HT1080 (cell line): ENCODE measurements at regions not wholly inside any gene's neighbourhood (a gene's known extent, or its start where the extent isn't known, plus 50 kb on each side); places are given as distances from the start of the nearest gene placed in this dataset.
"Not testable (repeated sequence)": the region's sequence is repeated elsewhere in the genome, so short reads cannot be mapped to it uniquely, and the experiment has no call there.

ENCODE experiments used
- DNase-seq: peaks from one replicate; pipeline ENCODE4 v3.0.0-alpha.2; 2015; ENCODE audit warnings: low read depth

DNA sequence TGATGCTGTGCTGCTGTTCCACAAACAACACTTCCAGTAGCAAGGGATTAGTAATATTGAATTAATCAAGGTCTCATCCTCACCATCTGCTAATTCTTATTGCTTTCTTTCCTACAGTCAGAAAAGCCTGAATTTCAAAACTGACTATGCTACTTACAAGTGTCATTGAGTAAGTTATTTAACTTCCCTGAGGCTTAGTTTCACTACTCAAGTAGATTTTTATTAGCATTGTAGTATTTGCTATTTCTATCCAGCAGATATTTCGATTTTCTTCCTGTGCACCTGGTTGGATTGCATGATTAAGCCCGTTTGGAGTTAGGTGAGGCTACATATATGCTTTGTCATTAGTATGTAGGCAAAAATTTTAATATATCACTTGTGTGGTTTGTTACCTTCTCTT, 591.5 kb downstream of the TRHDE start:
- no peak for DNase-seq

DNA sequence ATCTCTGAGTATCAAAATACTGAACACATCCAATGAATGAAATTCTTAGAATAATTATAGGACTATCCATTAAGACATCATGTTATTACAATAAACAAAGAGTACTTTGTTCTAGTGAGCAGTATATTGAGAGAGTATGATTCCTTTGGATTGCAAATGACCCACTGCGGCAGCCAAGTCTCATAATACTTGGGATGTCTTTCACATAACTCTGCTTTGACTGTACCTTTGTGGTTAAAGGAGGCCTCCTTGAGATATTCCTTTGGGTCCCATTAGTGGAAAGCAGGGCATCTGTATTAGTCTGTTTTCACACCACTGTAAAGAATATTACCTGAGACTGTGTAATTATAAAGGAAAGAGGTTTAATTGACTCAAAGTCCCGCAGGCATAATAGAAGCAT, 593.8 kb downstream of the TRHDE start:
- DNase-seq, result peak; percentile 54

GRCh38 chr12:72869024-72869423, 596.9 kb downstream of the TRHDE start:
- DNase-seq, result no peak

- no peak for DNase-seq
Observed at GRCh38 chr12:72872238-72872887, 600.2 kb downstream of the TRHDE start.

GRCh38 chr12:72872996-72873395, 600.8 kb downstream of the TRHDE start:
- no peak for DNase-seq

GRCh38 chr12:72876092-72876491, 603.9 kb downstream of the TRHDE start:
- no peak for DNase-seq

DNA sequence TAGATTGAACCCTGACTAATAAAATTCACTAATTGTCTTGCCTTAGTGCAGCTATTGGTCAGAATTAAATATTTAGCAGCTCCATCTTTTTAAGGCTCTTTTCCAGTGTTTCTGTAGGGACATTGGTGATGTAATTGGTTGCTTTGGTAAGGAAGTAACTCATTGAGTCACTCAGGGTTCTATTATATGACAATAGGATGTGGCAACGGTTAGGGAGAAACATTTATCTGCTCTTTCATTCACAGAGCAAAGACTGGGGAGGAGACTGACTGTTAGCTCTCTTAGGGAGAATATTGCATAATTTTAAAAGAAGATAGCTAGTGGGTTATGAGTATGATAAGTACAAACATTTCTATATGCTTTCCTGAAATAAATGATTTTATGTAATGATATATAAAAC, 616.5 kb downstream of the TRHDE start:
- peak; percentile 28 for DNase-seq

DNA sequence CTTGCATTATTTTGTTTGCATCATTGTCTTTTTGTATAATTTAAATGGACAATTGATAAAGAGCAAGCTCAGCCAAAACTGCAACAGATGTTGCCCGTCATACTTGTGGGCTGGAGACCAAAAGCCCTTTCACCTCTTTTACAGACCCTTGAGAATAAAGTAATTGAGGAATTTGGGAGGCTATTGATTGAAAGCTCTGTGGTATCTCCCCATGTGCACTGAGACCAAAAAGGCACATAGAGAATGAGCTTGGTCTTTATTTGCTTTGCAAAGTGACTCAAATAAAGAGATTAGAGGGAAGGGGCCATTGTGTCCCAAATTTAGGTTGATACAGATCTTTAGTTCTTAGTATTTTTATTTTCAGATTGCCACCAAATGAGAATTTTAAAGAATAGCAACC, 617.6 kb downstream of the TRHDE start:
- DNase-seq, result no peak

DNA sequence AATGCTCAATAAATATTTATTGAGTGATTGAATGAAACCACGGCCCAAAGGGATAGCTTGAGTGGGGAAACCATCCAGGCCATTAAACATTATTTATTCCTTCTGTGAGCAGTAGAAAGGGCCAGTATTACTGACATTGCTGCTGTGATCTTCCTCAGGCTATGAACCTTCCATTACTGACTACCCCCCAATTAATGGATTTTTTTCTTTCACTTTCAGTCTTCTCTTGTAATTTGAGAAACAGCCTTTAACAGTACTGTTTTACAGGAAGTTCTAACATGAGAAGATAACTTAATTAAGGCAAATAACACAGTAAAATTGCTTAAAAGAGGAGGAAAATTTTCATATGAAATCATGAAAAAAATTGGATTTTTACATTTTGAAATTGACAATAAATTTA, 629.5 kb downstream of the TRHDE start:
- DNase-seq, result peak; percentile 6

- DNase-seq, result no peak
Observed at GRCh38 chr12:72925716-72926115, 653.5 kb downstream of the TRHDE start.

- DNase-seq, result not testable (repeated sequence)
Observed at GRCh38 chr12:72931838-72932237, 659.7 kb downstream of the TRHDE start.

GRCh38 chr12:72937486-72937885, 665.3 kb downstream of the TRHDE start:
- no peak for DNase-seq

DNA sequence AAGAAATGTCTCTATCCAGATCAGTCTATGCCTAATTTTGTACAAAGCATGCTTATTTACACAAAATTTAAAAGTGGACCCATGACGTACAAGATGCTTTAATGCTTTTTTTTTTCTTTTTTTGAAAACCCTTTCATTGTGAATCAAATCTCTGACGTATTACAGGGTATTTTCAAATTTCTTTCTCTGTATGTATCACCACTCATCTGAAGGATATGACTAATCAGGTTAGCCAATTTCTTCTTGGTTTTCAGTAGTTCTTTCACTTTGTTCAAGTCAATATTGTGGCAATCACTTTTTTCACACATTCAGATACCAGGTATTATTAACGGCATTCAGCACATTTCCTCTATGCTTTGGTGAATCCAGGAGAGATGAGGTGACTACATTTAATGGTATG, 685.3 kb downstream of the TRHDE start:
- DNase-seq, result peak; percentile 76

DNA sequence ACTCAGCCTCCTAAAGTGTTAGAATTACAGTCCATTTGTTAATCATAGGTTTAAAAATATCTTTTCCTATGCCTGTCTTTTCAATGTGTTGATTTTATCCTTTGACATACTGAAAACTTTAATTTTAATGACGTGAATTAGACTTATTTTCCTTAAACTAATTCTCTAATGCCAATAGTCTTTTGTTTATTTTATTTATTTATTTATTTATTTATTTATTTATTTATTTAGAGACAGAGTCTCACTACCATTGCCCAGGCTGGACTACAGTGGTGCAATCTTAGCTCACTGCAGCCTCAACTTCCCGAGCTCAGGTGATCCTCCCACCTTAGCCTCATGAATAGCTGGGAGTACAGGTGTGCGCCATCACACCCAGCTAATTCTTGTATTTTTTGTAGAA, 694.5 kb downstream of the TRHDE start:
- DNase-seq, result no peak

DNA sequence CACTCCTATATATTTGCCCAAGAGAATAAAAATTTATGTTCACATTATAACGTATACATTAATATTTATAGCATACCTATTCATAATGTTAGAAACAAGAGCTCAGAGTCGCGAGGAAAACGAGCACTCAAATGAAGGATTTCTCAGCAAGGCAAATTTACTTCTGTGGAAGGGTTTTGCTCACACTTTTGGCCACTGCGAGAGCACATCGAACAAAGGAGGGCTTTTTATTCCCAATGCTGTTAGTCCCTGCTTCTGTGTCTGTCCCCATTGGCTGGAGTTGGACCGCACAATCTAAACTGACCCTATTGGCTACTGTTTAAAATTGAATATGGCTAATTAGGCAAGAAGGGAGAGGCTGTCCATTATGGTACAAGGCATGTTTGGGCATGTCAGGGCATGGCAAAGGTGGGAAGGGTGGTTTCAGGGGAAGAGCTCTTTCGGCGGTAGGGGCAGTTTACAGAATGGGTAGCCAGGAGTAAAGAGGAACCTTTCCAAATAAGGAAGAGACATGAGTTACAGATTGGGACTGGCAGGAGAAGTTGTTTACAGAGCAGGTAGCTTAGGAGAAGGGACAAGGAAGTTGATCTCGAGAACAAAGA, 702.9 kb downstream of the TRHDE start:
- DNase-seq, result no peak

DNA sequence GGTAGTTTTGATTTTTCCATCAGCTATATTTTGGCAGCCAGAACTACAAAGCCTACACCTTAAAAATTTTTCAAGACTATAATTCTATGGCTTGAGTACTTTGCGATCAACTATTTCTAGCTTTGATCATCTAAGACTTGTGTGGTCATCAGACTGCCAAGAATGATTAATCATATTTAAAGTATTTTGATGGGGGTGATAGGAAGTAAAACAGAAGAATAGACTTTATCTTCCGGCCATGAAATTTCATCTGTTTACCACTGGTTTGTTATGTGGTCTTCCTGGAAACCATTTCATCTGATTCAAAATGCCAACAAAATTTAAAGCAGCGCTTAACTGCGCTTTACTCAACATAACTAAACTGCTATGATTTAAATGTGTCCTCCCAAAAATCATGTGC, 706.8 kb downstream of the TRHDE start:
- no peak for DNase-seq

DNA sequence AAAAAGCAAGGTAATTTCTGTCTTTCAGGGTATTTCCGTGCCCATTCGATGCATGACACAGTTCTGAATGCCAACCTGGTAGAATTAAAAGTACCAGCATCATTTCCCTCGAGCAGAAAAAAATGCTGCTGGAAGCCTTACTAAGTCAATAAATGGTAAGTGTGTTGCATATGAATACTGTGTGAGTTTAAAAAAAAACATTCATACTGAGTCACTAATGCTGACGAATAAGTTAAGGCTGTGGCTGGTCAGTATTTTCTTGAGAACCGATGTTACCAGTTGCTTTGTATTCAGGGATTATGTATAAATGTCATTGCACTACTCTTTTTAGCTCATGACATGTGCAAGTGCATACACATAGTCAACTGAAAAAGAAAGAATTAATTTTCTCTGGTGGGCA, 710.2 kb downstream of the TRHDE start:
- peak; percentile 62 for DNase-seq

- no peak for DNase-seq
Observed at GRCh38 chr12:72986963-72987362, 714.8 kb downstream of the TRHDE start.

DNA sequence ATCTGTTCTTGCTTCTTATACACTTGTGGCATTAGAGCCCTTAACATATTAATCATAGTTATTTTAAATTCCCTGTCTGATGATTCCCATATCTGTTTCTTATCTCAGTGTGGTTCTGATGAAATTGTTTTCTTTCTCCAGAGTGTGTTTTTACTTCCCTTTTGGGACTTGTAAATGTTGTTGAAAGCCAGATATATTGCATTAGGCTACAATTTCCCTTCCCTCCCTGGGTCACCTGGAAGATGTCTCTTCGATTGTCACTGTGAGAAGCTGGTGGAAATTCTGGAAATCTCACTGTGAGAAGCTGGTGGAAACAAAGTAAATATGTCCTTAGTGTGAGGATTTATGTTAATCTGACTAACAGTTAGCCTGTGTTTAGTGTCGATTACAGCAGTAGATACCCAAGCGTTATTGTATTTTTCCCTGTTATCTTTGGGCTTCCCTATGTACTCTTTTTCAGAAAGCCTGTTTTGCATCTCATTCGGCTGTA, 717.3 kb downstream of the TRHDE start:
- DNase-seq, result no peak

DNA sequence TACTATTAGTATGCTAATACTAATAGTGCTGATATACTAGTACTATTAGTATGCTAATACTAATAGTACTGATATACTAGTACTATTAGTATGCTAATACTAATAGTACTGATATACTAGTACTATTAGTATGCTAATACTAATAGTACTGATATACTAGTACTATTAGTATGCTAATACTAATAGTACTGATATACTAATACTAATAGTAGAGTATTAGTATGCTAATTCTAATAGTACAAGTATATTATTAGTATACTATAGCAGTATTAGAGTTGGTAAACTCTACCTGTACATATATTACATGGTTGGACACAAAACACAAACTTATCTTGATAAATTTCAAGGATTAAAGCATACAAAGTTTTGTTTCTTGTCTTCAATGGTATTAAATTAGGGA, 722.9 kb downstream of the TRHDE start:
- not testable (repeated sequence) for DNase-seq

DNA sequence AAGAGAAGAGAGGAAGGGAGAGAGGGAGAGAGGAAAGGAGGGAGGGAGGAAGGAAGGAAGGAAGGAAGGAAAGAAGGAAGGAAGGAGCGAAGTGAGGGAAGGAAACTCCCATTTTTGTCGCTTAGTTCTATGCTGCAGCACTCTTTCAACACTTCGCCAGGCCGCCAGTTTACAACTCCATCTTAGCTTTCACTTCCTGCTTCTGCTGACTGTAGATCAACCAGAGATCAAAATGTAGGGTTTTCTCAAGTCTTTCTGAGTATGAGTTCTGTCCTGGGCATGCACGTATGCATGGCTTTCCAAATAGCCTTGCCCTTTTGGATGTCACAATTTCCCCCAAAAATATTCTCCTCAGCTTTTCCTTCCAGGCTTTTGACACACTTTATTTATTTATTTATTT, 723.4 kb downstream of the TRHDE start:
- no peak for DNase-seq

DNA sequence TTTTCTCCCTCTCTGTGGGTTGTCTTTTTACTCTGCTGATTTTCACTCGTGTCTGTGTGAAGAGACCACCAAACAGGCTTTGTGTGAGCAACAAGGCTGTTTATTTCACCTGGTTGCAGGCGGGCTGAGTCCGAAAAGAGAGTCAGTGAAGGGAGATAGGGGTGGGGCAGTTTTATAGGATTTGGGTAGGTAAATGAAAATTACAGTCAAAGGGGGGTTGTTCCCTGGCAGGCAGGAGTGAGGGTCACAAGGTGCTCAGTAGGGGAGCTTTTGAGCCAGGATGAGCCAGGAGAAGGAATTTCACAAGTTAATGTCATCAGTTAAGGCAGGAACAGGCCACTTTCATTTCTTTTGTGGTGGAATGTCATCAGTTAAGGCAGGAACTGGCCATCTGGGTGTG, 729.6 kb downstream of the TRHDE start:
- DNase-seq, result not testable (repeated sequence)

GRCh38 chr12:73002504-73002903, 730.3 kb downstream of the TRHDE start:
- DNase-seq, result not testable (repeated sequence)
